ENCODE measurements at regions not wholly inside any gene's neighbourhood (a gene's known extent, or its start where the extent isn't known, plus 50 kb on each side); places are given as distances from the start of the nearest gene placed in this dataset.

- Histone ChIP-seq H3K36me3 (no peaks in the 10 kb centered on the region), H3K27me3 (ENCODE audit: low read depth) (no peaks in the 10 kb centered on the region), H3K9me3 (peaks cover 4% of the 10 kb centered on the region), H3K4me1 (no peaks in the 10 kb centered on the region), H3K4me3 (no peak overlapping the region), H3K27ac (no peak overlapping the region)
- no peak for DNase-seq
- ATAC-seq: no peak
- intact Hi-C loops (cut with DNase I): no loop called here
- TF ChIP-seq CTCF (IDR thresholded peaks at IDR 0.05): no peak
Observed at GRCh38 chr18:34050661-34051060, 174.1 kb downstream of the NOL4 start.

GRCh38 chr18:34049511-34049910, 175.2 kb downstream of the NOL4 start:
- Histone ChIP-seq H3K9me3 (no peaks in the 10 kb centered on the region), H3K4me3 (no peak overlapping the region), H3K4me1 (no peaks in the 10 kb centered on the region), H3K27me3 (ENCODE audit: low read depth) (no peaks in the 10 kb centered on the region), H3K36me3 (no peaks in the 10 kb centered on the region), H3K27ac (no peak overlapping the region)
- intact Hi-C loops (cut with DNase I): no loop called here
- DNase-seq (no peak), ATAC-seq (no peak)
- no peak for TF ChIP-seq CTCF (IDR thresholded peaks at IDR 0.05)

- Histone ChIP-seq H3K9me3 (no peaks in the 10 kb centered on the region), H3K36me3 (no peaks in the 10 kb centered on the region), H3K4me3 (no peak overlapping the region), H3K27ac (no peak overlapping the region), H3K27me3 (ENCODE audit: low read depth) (no peaks in the 10 kb centered on the region), H3K4me1 (no peaks in the 10 kb centered on the region)
- no peak for ATAC-seq
- no peak for DNase-seq
- intact Hi-C loops (cut with DNase I): no loop called here
- TF ChIP-seq CTCF (IDR thresholded peaks at IDR 0.05): no peak
Observed at GRCh38 chr18:34048423-34048822, 176.3 kb downstream of the NOL4 start.

GRCh38 chr18:34042423-34043146, 182.1 kb downstream of the NOL4 start:
- Histone ChIP-seq H3K36me3 (no peaks in the 10 kb centered on the region), H3K4me1 (no peaks in the 10 kb centered on the region), H3K4me3 (no peak overlapping the region), H3K27me3 (ENCODE audit: low read depth) (no peaks in the 10 kb centered on the region), H3K27ac (no peak overlapping the region), H3K9me3 (no peaks in the 10 kb centered on the region)
- DNase-seq: no peak
- intact Hi-C loops (cut with DNase I): no loop called here
- no peak for ATAC-seq
- TF ChIP-seq CTCF (IDR thresholded peaks at IDR 0.05): no peak

GRCh38 chr18:34039611-34040010, 185.1 kb downstream of the NOL4 start:
- DNase-seq (no peak), ATAC-seq (no peak)
- intact Hi-C loops (cut with DNase I): no loop called here
- Histone ChIP-seq H3K27ac (no peak overlapping the region), H3K27me3 (ENCODE audit: low read depth) (no peaks in the 10 kb centered on the region), H3K4me1 (no peaks in the 10 kb centered on the region), H3K4me3 (no peak overlapping the region), H3K36me3 (no peaks in the 10 kb centered on the region), H3K9me3 (no peaks in the 10 kb centered on the region)
- TF ChIP-seq CTCF (IDR thresholded peaks at IDR 0.05): no peak
